T-helper 2 cell (primary cell): ENCODE measurements at regions not wholly inside any gene's neighbourhood (a gene's known extent, or its start where the extent isn't known, plus 50 kb on each side); places are given as distances from the start of the nearest gene placed in this dataset.

Experiments used
- DNase-seq, 5 experiments: peaks; one replicate each; pipeline versions ENCODE4 v3.0.0 to v3.0.0-alpha.2; 2012 to 2022

DNA sequence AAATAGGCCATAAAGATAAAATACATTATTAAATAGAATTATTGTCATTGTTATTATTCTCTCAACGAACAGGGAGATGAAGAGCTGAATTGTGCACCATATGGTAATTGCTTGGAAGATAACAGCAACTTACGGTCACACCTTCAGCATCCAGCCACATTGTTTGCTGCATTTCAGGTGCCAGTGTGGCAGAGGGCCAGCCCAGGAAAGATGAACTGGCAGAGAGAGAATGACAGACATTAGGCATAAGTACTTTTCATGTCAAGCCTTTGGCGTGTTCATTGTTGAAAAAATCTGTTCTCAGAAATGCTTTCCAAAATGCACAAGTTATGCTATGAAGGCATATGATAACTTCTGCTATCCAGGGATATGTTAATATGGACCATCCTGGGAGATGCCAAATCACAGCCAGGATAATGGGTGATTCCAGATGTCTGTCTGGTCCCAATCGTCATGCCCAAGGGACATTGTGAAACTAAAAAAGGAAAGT is 748.6 kb upstream of the PIK3C3 start:
- DNase-seq = no peak

DNA sequence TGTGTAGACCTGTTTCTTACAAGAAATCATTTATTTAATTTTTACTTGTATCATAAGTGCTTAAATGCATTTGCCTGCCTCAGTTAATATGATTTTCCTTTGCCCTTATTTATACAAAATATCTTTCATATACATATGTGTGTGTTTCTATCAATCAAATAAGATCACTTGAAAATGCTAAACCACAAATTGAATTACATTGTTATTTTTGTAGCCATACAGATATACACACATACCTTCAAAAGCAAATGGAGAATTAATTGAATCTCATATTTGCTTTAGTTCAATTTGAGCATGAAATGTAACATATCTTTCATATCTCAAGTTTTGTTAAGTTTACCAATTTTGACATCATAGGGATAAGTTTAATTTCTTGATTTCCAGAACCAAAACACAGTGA is 755.8 kb upstream of the PIK3C3 start:
- no peak for DNase-seq

DNA sequence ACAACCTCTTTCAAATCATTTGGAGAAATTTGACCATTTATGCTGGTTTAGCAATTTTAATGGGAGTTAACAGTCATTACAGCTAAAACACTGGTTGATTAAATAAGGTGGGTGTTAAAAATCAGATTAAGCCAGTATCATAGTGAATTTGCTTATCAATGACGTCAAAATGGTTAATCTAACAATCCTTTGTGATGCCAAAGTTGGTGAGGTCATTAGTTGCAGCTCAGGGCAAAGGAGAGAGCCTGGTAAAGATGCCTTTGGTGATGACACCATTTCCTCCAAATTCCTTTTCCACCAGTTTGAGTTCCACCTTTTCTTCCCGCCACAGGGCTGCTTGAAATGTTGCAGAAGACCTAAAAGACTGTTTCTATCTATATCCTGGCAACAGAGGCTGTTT is 757.1 kb upstream of the PIK3C3 start:
- no peak for DNase-seq

DNA sequence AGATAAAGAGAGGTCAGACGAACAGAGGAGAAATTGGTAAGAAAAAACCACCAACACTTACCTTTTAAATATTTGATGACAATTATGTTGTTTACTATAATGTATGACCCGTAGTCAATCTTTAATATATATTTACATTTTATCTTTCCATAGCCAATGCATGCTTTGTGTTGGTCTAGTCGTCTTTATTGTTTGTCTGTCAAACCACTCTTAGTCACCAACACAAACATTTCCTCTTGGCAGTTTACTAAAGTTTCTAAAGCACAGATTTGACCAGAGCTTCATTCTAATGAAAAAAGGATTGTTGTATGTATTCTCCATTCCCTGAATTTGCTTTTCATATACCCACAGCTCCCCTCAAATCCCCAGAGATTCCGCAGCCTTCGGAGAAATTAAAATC is 784.7 kb upstream of the PIK3C3 start:
- DNase-seq = no peak

DNA sequence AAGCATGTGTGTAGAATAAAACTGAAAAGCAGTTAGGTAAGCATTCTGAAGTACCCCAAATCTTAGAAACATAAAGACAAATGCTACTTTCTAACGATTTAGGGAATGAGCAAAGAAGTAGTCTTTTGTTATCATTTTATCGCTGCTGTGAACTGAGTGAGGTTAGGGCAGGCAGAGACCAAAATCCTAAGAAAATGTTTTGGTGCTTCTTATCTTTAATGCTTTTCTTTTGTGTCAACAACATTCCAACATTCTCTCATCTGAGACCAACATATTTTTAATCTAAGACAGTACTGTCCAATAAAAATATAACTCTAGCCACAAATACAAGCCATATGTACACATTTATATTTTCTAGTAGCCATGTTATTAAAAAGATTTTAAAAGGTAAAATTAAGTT is 789.4 kb upstream of the PIK3C3 start:
- no peak for DNase-seq

DNA sequence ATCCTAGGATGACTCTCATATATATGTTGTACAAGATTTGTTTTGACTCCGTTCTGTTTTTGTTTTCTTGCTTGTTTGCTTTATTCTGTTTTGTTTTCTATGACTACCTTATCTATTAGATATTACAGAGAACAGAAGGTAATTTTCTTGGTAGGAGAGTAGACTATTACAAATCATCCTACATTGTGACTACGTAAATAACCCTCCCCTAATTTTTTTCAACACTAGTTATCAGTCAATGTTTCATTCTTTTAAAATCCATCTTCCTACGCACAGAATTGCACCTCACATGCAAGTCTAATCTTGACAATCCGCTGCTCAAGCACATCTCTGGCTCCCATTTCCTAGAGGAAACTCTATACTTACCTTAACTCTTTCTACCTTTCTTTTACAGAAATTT is 792.3 kb upstream of the PIK3C3 start:
- no peak for DNase-seq

DNA sequence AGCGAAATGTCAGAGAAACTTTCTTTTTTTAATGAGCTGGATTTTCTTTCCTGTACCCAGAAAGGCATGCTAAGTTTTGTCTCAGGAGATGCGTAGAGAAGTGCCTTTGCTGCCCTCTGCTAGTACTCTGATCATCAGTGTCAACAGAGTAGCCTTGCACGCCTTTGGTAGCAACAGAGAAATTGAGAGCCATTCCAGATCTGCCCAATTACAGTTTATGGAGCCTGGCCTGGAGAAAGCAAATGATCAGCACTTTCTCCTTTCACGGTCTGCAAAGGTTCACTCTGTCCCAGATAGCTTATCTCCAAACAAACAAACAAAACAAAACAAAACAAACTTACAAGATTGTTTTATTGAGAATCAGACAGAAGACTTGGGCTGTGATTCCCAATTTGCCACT is 792.8 kb upstream of the PIK3C3 start:
- DNase-seq = no peak

DNA sequence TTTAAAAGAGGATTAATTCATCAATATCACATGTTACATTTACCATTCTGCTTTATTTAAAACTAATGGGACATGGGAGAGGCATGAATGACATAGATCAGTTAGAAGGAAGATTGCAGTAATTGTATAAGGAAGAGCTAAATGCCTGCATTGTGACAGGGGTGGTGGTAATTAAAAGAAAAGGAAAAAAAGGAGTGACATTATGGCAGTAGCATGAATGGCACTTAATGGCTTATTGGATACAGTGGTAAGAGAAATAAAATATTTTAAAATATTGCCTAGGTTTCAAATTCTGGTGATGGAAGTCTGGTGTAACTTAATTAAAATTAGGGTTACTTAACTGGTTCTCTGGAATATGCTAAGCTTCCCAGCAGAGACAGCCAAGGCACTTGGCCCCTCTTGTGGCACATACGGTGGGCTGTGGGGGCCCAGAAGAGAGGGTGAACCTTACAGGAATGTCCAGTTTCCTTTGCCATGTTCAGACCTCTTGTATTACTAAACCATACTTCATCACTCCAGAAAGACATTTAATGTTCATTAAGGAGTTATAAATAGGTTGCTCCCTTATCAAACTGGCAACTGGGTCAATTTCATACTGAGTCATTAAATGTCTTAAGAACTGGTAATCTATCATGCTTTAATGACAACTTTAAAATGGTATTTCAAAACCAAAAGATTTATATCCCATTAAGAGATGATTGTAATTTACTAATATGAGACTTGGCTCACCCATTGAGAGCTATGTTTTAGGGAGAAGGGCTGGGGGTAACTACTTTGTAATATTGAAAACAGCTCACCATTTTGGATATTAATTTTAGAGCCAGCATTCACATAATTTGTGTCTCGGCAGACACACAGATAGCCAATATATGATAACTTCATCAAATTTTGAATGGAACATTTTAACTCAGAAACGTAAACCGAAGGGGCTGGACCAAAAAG is 798.9 kb upstream of the PIK3C3 start:
- no peak for DNase-seq

DNA sequence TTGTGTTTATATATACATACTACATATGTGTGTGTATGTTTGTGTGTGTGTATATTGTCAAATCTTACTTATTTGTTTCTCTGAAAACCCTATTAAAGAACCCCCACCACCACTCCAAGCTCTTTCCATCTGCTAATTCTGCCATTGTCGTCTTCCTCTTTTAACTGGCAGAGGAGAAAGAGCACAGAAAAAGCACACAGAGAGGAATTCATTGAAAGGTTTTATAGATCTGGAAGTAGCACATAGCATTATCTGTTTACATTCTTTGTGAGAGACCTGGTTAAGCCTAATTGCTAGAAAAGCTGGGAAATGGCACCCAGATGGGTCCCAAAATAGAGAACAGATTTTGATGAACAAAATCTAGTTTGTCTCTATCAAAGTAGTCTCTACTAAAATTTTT is 800.0 kb upstream of the PIK3C3 start:
- no peak for DNase-seq

DNA sequence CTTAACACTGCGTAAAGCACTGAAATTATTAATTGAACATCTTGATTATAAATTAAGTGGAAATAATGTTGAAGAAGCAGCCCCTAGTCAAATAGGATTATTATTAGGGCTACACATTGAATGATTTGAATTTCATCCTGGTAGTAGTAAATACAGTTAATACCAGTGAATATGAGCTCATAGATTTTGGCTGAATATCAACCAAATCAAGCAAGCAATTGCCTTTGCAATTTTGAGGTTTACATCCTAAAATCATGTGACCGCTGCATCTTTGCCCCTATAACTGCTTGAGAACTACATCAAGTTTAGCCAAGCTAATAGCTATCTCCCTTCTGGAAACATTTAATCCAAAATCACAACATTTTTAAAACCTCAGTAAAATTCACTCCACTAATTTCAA is 801.2 kb upstream of the PIK3C3 start:
- no peak for DNase-seq

DNA sequence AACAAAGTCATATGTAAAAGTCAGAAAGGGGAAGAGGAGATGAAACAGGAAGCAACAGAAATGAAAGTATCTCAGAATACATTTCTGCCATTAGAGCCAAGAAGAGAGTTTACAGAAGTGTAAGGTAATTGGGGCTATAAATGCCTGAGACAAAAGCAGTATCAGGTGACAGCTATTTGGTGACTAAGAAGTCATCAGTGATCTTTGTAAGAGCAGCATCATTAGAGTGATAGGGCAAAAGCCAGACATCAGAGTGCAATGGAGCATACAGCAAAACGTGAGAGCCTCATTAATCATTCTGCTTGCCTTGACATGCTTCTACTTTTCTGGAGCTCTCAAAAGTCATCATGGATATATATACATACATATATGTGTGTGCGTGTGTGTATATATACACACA is 804.7 kb upstream of the PIK3C3 start:
- no peak for DNase-seq

DNA sequence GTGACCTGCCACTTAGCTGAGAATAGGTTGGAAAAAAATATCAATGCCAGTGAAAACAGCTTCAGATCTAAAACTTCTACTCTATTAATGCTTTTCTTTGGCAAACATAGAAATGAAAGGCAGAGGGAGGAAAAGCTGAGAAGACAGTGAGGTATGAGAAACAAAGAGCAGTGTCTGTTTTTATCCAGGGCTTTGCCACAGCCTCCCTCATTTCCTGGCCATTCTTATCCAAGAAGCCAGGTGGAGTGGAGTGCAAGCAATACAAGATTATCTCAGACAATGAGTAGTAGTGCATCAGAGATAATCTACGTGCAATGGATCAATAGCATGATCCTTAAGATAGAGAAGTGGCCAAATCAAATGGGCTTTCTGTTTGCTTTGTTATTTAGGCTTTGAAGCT is 808.7 kb upstream of the PIK3C3 start:
- no peak for DNase-seq

DNA sequence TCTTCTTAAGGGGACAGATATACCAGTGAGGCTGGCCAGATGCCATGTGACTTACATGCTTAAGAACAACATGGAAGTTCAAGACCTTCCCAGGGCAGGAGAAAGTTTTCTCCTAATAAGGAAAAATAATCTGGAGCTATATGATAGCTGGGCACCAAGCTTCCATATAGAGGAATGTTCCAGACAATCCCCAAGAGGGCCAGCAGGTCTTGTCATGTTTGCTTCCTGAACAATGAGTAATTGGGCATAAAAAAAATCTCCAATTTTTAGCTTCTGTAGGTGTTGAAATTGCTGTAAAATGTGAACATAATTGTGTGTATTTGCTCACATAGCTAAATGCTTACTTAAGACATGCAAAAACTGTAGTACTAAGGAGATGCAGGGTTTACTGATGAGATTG is 809.5 kb upstream of the PIK3C3 start:
- no peak for DNase-seq

DNA sequence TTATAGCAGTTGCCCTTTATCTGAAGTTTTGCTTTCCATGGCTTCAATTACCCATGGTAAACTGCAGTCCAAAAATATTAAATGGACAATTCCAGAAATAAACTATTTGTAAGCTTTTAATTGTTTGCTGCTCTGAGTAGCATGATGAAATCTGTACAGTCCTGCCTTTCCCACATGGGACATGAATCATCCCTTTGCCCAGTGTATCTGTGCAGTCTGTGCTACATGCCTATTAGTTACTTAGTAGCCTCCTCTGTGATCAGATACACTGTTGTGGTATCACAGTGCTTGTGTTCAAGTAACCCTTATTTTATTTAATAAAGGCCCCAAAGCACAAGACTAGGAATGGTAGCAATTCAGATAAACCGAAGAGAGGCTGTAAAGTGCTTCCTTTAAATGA is 810.6 kb upstream of the PIK3C3 start:
- DNase-seq = no peak

DNA sequence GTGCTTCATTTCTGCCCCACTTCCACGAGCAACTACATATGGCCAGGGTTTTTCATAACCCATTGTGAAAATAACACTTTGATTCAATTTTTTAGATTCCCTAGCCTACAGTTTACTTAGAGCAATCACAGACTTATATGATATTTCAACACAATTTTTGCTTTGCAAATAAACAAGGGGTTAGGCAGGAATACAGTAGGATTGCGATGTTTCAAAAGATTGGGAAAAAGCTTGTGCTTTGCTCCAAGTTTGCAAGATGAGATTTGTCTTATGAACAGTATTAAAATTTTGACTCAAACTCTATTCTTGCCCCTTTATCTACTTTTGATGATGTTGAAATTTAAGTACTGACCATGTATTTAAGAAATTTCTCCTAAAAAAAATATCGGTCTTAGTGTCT is 814.5 kb upstream of the PIK3C3 start:
- no peak for DNase-seq

DNA sequence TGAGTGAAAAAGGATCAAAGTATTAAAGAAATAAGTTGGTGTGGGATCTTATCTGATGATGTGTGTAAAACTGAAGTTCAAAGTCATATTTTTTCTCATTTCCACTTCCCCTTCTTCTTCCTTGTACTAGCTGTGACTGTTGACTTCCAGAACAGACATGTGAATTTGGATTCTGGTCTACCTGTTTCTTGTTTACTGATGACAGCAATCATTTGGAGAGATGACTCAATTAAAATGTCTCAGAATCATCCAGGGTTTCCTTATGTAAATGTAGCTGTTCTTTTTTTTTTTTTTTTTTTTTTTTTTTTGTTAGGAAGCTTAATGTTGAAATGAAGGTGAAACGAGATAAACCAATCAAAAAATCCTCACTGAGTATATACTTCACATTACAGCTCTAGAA is 819.9 kb upstream of the PIK3C3 start:
- no peak for DNase-seq

DNA sequence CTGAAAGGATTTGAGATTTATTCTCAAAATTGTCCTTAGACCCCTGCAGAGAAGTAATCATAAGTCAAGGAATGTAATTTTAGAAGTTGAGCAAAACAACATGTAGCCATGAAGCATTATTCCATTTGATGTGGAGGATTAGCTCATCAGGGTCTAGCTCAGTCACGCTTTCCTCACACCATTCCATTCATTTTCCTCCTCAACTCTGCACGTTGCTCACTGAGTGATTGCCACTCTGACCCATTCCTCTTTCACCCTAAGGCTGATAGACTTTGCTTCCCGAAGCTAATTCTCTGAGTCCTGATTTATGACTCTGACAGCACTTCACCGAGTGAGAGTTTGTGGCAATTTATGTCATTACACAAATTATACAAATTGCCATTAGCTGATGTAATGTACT is 820.6 kb upstream of the PIK3C3 start:
- DNase-seq = no peak

DNA sequence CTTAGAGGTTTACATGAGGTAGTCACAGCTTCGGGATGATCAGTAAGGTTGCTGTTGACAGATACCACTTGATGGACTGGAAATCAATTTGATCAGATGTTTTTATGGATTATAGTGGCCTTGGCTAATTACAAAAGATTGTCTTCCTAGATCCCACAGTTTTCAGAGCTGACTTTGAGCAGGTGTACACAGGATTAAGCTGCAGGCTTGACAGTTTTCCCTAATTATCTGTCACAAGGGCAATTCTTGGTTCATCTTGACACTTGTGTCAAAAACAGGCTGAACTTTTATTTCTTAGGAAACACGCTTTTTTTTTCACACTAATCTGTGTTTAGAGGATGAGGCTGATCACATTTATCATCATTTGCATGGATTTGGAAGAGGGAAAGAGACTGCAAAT is 824.0 kb upstream of the PIK3C3 start:
- DNase-seq = no peak

DNA sequence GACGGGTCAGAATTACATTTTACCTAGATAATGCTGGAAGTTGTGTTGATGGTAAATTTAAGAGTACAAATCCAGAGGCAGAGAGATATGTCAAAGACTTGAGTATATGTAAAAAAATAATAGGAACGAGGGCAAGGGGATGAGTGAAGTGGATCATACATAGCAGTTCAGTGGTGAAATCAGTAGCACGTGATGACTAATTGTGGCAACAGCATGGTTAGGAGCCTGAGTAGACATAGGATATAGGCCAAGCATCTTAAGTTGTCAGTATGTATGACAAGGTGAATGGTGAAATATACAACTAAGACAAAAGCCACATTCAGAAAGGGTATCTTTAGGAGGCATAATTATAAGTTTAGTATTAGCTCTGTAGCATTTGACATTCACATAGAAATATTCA is 826.5 kb upstream of the PIK3C3 start:
- DNase-seq = no peak

DNA sequence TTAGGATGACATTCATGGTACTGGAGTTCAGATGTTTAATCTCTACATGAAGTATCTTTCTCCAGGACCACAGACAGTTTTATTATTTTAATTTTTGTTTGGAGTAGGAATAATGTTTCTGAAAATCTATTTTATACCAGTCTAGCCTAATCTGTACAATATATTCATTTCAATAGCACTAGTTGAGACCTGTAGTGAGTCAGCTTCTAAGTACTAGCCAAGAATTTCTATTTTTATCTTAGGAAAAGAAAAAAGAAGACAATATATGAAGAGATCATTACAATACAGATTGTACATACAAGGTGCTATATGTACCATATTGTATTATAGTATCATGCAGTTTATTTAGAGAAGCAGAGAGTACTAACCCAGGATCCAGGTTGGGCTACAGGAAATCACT is 826.9 kb upstream of the PIK3C3 start:
- DNase-seq = no peak

DNA sequence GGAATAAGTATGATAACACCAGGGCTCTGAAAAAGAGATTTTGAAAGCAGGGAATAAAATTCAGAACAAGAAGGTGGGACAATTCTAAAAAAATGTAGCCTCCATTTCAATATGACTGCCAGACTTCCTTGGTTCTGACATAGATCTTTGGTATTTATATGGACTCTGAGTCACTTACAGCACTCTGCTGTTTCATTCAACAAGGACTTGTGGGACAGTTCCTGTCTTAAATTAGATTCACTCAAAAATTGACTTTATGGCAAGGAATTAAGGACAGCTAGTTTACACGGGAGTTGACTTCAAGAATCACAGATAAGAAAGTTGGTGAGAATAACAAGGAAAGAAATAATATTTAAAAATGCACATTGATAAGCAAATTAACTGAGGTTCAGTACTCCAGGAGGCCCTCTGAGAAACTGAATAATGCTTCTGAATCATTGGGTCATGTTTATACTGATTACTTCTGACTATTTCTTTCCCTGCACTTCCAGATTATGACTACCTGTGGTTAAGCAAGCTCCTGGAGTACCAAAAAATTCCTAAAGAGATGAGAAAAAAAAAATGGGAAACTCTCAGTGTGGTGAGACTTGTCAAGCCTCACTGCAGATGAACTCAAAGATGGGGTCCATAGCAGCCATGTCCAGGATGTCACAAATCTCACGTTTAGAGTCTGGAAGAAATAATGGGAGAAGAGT is 828.3 kb upstream of the PIK3C3 start:
- no peak for DNase-seq

DNA sequence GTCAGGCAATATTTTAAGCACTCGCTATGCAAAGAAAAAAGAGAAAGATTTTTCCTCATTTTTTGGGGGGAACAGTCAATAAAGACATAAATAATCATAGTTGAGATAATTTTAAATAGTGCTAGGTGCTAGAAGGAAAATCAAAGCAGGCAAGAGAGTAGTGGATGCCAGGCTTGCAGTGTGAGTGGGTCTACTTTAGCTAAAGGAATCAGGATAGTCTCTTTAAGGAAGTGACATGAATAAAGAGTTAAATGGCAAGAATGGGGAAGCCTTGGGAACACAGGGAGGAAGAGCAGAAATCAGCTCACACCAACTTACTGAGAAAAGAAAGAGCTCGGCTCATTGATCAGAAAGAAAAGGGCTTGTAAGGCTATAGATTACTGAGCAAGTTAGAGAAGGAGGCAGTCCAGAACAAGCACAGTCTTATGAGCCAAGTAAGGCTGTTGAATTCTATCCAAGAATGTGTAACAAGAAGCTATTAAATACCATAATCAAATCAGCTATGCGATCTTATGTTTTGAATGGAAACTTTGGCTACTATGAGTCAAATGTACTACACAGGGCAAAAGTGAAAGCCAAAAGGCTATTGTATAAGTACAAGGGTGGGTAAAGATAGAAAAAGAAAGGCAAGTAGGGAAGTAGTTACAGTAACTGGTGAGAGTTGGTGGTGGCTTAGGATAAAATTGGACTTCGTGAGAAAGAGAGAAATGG is 833.8 kb upstream of the PIK3C3 start:
- DNase-seq = no peak

DNA sequence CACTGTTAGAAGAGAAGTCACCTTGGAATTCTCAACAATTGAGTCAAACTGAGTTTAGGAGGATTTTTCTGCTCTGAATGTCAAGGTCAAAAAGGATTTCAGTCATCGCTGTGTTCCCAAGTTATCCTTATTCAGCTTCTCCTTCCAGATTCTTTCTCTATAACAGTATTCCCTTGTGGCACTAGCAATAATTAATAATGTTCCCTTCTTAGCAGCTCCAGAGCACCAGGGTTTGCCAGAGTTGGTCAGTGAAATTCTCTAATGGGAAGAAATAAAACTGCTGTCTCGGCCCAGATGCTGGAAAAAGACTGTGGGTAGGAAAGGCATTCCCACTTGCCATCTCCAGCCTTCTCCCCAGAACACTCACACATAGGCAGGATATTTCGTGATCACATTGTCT is 836.0 kb upstream of the PIK3C3 start:
- no peak for DNase-seq
